ENCODE measurements at regions not wholly inside any gene's neighbourhood (a gene's known extent, or its start where the extent isn't known, plus 50 kb on each side); places are given as distances from the start of the nearest gene placed in this dataset.

DNA sequence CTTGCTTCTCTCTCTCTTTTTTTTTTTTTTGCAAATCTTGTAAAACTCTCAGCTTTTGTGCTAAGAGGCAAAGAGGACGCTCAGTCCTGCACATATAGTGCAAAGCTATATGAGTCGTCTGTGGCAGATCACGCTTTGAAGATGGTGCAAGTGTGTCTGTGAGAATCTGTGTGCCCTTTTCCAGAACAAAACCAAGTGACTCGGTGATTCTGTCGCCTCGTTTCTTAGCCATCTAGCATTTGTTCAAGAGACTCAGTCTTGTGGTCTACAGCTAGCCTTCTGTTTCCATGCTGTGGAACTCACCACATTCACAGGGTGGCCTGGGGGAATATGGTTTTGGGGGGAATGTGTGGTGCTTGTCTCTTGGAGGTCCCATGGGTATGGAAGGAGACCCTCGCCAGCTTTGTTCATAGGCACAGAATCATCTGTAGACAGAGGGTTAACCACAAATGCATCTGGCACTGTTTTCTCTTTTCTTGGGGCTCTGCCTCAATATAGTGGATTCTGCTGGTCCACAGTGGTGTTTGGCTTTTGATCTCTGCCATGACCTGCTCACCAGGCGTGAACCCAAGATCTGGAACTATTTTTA is 82.1 kb downstream of the C9orf152 start:
- peaks cover 73% of the 10 kb centered on the region for H3K79me2 ChIP-seq (ENCODE audit: low read length)
- H3K9me2 ChIP-seq (replicated peaks; ENCODE audit: low read length): no peaks in the 10 kb centered on the region
- BruUV-seq (replicated peaks): no TSS peak
- H3F3A ChIP-seq (ENCODE audit: low read length, unreplicated experiment): no peaks in the 10 kb centered on the region
- intact Hi-C loops (cut with micrococcal nuclease): no loop called here
- ChIA-PET CTCF (no interaction called here), POLR2A (ENCODE audit: unreplicated experiment) (no interaction called here)
- no peak for ATAC-seq
- H3K4me1 ChIP-seq (ENCODE audit: insufficient read depth, low read length): peaks cover 3% of the 10 kb centered on the region
- no peak overlapping the region for H3K4me2 ChIP-seq (ENCODE audit: low read length)
- H3K27me3 ChIP-seq (ENCODE audit: low read length): no peaks in the 10 kb centered on the region
- H3K36me3 ChIP-seq (ENCODE audit: low read depth, low read length): 0 out of 2 replicates have a peak, but pooled peaks cover 4% of the 10 kb centered on the region
- H2AFZ ChIP-seq (ENCODE audit: low read length): no peak overlapping the region
- H3K9me3 ChIP-seq (ENCODE audit: low read length): no peaks in the 10 kb centered on the region
- no peak for DNase-seq
- H4K20me1 ChIP-seq (ENCODE audit: low read length): peaks cover 18% of the 10 kb centered on the region; the same call in 1 of the 2 replicates
- no peak overlapping the region for H3K4me3 ChIP-seq (ENCODE audit: low read length)
- TF ChIP-seq, protein P1, sequence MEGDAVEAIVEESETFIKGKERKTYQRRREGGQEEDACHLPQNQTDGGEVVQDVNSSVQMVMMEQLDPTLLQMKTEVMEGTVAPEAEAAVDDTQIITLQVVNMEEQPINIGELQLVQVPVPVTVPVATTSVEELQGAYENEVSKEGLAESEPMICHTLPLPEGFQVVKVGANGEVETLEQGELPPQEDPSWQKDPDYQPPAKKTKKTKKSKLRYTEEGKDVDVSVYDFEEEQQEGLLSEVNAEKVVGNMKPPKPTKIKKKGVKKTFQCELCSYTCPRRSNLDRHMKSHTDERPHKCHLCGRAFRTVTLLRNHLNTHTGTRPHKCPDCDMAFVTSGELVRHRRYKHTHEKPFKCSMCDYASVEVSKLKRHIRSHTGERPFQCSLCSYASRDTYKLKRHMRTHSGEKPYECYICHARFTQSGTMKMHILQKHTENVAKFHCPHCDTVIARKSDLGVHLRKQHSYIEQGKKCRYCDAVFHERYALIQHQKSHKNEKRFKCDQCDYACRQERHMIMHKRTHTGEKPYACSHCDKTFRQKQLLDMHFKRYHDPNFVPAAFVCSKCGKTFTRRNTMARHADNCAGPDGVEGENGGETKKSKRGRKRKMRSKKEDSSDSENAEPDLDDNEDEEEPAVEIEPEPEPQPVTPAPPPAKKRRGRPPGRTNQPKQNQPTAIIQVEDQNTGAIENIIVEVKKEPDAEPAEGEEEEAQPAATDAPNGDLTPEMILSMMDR (conservative IDR thresholded peaks at IDR 0.05; ENCODE audit: low read depth, low read length): no peak
- TF ChIP-seq EZH2 (IDR thresholded peaks at IDR 0.05; ENCODE audit: low read length, unreplicated experiment): no peak
- no peak for TF ChIP-seq EZH2phosphoT487 (IDR thresholded peaks at IDR 0.05; ENCODE audit: borderline replicate concordance, low read length)
- H3K27ac ChIP-seq (ENCODE audit: low read length): no peak overlapping the region
- H3K9ac ChIP-seq (ENCODE audit: low read length): no peak overlapping the region

DNA sequence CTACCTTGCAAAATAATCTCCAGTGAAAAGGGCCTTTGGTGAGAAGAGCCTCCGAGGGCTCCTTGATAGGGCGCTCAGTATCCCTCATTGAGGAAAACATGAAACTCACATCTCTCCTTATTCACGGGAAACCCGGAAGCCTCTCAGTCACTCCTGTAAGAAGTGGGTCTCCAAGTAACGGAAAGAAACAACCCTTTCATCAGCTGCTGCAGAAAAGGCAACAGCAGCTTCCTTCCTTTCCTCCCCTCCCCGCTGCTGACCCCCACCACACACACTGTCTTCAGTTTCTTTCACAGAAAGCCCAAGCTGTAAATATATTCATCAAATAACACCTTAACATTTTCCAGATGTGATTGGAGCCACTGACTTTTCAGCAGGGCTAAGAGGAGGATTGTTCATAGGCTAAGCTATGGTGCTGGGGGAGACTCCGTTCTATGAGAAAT is 81.4 kb downstream of the C9orf152 start:
- DNase-seq (no peak), ATAC-seq (no peak)
- Histone ChIP-seq H3K36me3 (ENCODE audit: low read depth, low read length) (0 out of 2 replicates have a peak, but pooled peaks cover 2% of the 10 kb centered on the region), H3K27me3 (ENCODE audit: low read length) (no peaks in the 10 kb centered on the region), H3K4me1 (ENCODE audit: insufficient read depth, low read length) (peaks cover 10% of the 10 kb centered on the region), H4K20me1 (ENCODE audit: low read length) (peaks cover 18% of the 10 kb centered on the region; the same call in 1 of the 2 replicates), H3K9ac (ENCODE audit: low read length) (no peak overlapping the region), H3F3A (ENCODE audit: low read length, unreplicated experiment) (no peaks in the 10 kb centered on the region), H3K4me2 (ENCODE audit: low read length) (no peak overlapping the region), H3K9me2 (replicated peaks; ENCODE audit: low read length) (no peaks in the 10 kb centered on the region), H3K9me3 (ENCODE audit: low read length) (no peaks in the 10 kb centered on the region), H2AFZ (ENCODE audit: low read length) (no peak overlapping the region), H3K27ac (ENCODE audit: low read length) (no peak overlapping the region), H3K4me3 (ENCODE audit: low read length) (no peak overlapping the region), H3K79me2 (ENCODE audit: low read length) (peaks cover 72% of the 10 kb centered on the region)
- no TSS peak for BruUV-seq (replicated peaks)
- intact Hi-C loops (cut with micrococcal nuclease): no loop called here
- ChIA-PET CTCF (no interaction called here), POLR2A (ENCODE audit: unreplicated experiment) (no interaction called here)
- TF ChIP-seq EZH2phosphoT487 (IDR thresholded peaks at IDR 0.05; ENCODE audit: borderline replicate concordance, low read length) (no peak), EZH2 (IDR thresholded peaks at IDR 0.05; ENCODE audit: low read length, unreplicated experiment) (no peak)
- TF ChIP-seq, protein P1 (conservative IDR thresholded peaks at IDR 0.05; ENCODE audit: low read depth, low read length): no peak

Data from PC-3 (cell line).